HAP-1 (cell line): ENCODE measurements at regions not wholly inside any gene's neighbourhood (a gene's known extent, or its start where the extent isn't known, plus 50 kb on each side); places are given as distances from the start of the nearest gene placed in this dataset.
"Not testable (repeated sequence)": the region's sequence is repeated elsewhere in the genome, so short reads cannot be mapped to it uniquely, and the experiment has no call there.

Experiments
- DNase-seq, 2 experiments: peaks; one replicate each; pipeline ENCODE4 v3.0.0-alpha.2; 2016 to 2020; ENCODE audit warnings: low spot score in 2 of 2
- H3K27me3 ChIP-seq: fragments of 250-450 bp; sonication (Bioruptor Pico); 2 replicates; pipeline ENCODE4 v1.5.1; 2020; ENCODE audit warnings: low read depth, mild to moderate bottlenecking, moderate library complexity
- H3K36me3 ChIP-seq: fragments of 250-450 bp; sonication (Bioruptor Pico); replicated peaks from 2 replicates; pipeline ENCODE4 v1.5.1; 2020; ENCODE audit warnings: mild to moderate bottlenecking
- H3K4me1 ChIP-seq: fragments of 250-450 bp; sonication (Bioruptor Pico); 2 replicates; pipeline ENCODE4 v1.5.1; 2020; ENCODE audit warnings: mild to moderate bottlenecking
- H3K4me3 ChIP-seq: fragments of 250-450 bp; sonication (Bioruptor Pico); 2 replicates; pipeline ENCODE4 v1.5.1; 2020; ENCODE audit warnings: mild to moderate bottlenecking, moderate library complexity
- H3K9me3 ChIP-seq: fragments of 250-450 bp; sonication (Bioruptor Pico); 2 replicates; pipeline ENCODE4 v1.5.1; 2020; ENCODE audit warnings: mild to moderate bottlenecking, moderate library complexity
- in situ Hi-C: fragments of 300-500 bp; cut with MboI; formaldehyde crosslinking; loops from 3 replicates; pipeline ENCODE4 v1.14.3; 2020; ENCODE audit warnings: low sequenced_read_pairs, inconsistent platforms, mixed read lengths

- no peak for DNase-seq
- in situ Hi-C loops: no loop called here
- peaks cover 8% of the 10 kb centered on the region for H3K4me1 ChIP-seq
- H3K36me3 ChIP-seq: no peaks in the 10 kb centered on the region
- no peaks in the 10 kb centered on the region for H3K9me3 ChIP-seq
- no peaks in the 10 kb centered on the region for H3K27me3 ChIP-seq
- no peak overlapping the region for H3K4me3 ChIP-seq
These were observed 143.7 kb upstream of the CDH7 start for GRCh38 chr18:65607161-65607560.

- Histone ChIP-seq H3K4me1 (peaks cover 6% of the 10 kb centered on the region), H3K27me3 (no peaks in the 10 kb centered on the region), H3K9me3 (no peaks in the 10 kb centered on the region), H3K36me3 (no peaks in the 10 kb centered on the region), H3K4me3 (no peak overlapping the region)
- DNase-seq: no peak
- in situ Hi-C loops: no loop called here
These were observed 144.2 kb upstream of the CDH7 start for GRCh38 chr18:65606551-65607130.

GRCh38 chr18:65605352-65605751, 145.5 kb upstream of the CDH7 start:
- H3K27me3 ChIP-seq, DNase-seq, H3K9me3 ChIP-seq, H3K4me1 ChIP-seq, H3K36me3 ChIP-seq, in situ Hi-C loops, H3K4me3 ChIP-seq: not testable (repeated sequence)

- H3K27me3 ChIP-seq: no peaks in the 10 kb centered on the region
- no peak for DNase-seq
- no peaks in the 10 kb centered on the region for H3K36me3 ChIP-seq
- H3K4me3 ChIP-seq: no peak overlapping the region
- no peaks in the 10 kb centered on the region for H3K4me1 ChIP-seq
- no peaks in the 10 kb centered on the region for H3K9me3 ChIP-seq
- in situ Hi-C loops: no loop called here
These were observed 149.0 kb upstream of the CDH7 start for GRCh38 chr18:65601775-65602174.

- in situ Hi-C loops: no loop called here
- no peaks in the 10 kb centered on the region for H3K4me1 ChIP-seq
- H3K27me3 ChIP-seq: no peaks in the 10 kb centered on the region
- no peaks in the 10 kb centered on the region for H3K9me3 ChIP-seq
- H3K36me3 ChIP-seq: no peaks in the 10 kb centered on the region
- no peak for DNase-seq
- no peak overlapping the region for H3K4me3 ChIP-seq
These were observed 158.4 kb upstream of the CDH7 start for GRCh38 chr18:65592435-65592834.

- Histone ChIP-seq H3K36me3 (no peaks in the 10 kb centered on the region), H3K4me1 (no peaks in the 10 kb centered on the region), H3K9me3 (no peaks in the 10 kb centered on the region), H3K27me3 (no peaks in the 10 kb centered on the region), H3K4me3 (no peak overlapping the region)
- in situ Hi-C loops: no loop called here
- no peak for DNase-seq
These were observed 163.3 kb upstream of the CDH7 start for GRCh38 chr18:65587491-65587890.

- DNase-seq, H3K27me3 ChIP-seq, H3K36me3 ChIP-seq, H3K4me3 ChIP-seq, in situ Hi-C loops, H3K4me1 ChIP-seq, H3K9me3 ChIP-seq: not testable (repeated sequence)
These were observed 168.7 kb upstream of the CDH7 start for GRCh38 chr18:65582094-65582493.

GRCh38 chr18:65568866-65569265, 181.9 kb upstream of the CDH7 start:
- in situ Hi-C loops: no loop called here

GRCh38 chr18:65567372-65567771, 183.4 kb upstream of the CDH7 start:
- in situ Hi-C loops: no loop called here
- Histone ChIP-seq H3K9me3 (no peaks in the 10 kb centered on the region), H3K4me1 (no peaks in the 10 kb centered on the region), H3K27me3 (no peaks in the 10 kb centered on the region), H3K4me3 (no peak overlapping the region), H3K36me3 (no peaks in the 10 kb centered on the region)
- DNase-seq: peak in 1 of 2 experiments; percentile 44

More at GRCh38 chr18:65568866-65569265, 181.9 kb upstream of the CDH7 start:
- no peak for DNase-seq
- H3K4me1 ChIP-seq: no peaks in the 10 kb centered on the region
- H3K27me3 ChIP-seq: no peaks in the 10 kb centered on the region
- H3K36me3 ChIP-seq: no peaks in the 10 kb centered on the region
- no peaks in the 10 kb centered on the region for H3K9me3 ChIP-seq
- no peak overlapping the region for H3K4me3 ChIP-seq

- Histone ChIP-seq H3K36me3 (no peaks in the 10 kb centered on the region), H3K27me3 (no peaks in the 10 kb centered on the region), H3K4me3 (no peak overlapping the region), H3K4me1 (no peaks in the 10 kb centered on the region), H3K9me3 (no peaks in the 10 kb centered on the region)
- in situ Hi-C loops: no loop called here
- no peak for DNase-seq
These were observed 202.5 kb upstream of the CDH7 start for GRCh38 chr18:65548316-65548715.

- no peak overlapping the region for H3K4me3 ChIP-seq
- in situ Hi-C loops: no loop called here
- no peaks in the 10 kb centered on the region for H3K27me3 ChIP-seq
- H3K36me3 ChIP-seq: no peaks in the 10 kb centered on the region
- no peaks in the 10 kb centered on the region for H3K4me1 ChIP-seq
- no peaks in the 10 kb centered on the region for H3K9me3 ChIP-seq
- no peak for DNase-seq
These were observed 203.8 kb upstream of the CDH7 start for GRCh38 chr18:65547046-65547445.

GRCh38 chr18:65544701-65545100, 206.1 kb upstream of the CDH7 start:
- no peaks in the 10 kb centered on the region for H3K4me1 ChIP-seq
- in situ Hi-C loops: no loop called here
- DNase-seq: no peak
- no peaks in the 10 kb centered on the region for H3K9me3 ChIP-seq
- H3K36me3 ChIP-seq: no peaks in the 10 kb centered on the region
- H3K4me3 ChIP-seq: no peak overlapping the region
- H3K27me3 ChIP-seq: no peaks in the 10 kb centered on the region

- in situ Hi-C loops: no loop called here
These were observed 222.8 kb upstream of the CDH7 start for GRCh38 chr18:65527879-65528633.

GRCh38 chr18:65526099-65526498, 224.7 kb upstream of the CDH7 start:
- in situ Hi-C loops: no loop called here
- no peaks in the 10 kb centered on the region for H3K36me3 ChIP-seq
- no peak overlapping the region for H3K4me3 ChIP-seq
- H3K4me1 ChIP-seq: peaks cover 7% of the 10 kb centered on the region
- H3K27me3 ChIP-seq: no peaks in the 10 kb centered on the region
- no peak for DNase-seq
- H3K9me3 ChIP-seq: 0 out of 2 replicates have a peak, but pooled peaks cover 2% of the 10 kb centered on the region

More at GRCh38 chr18:65527879-65528633, 222.8 kb upstream of the CDH7 start:
- Histone ChIP-seq H3K9me3 (0 out of 2 replicates have a peak, but pooled peaks cover 2% of the 10 kb centered on the region), H3K27me3 (no peaks in the 10 kb centered on the region), H3K36me3 (no peaks in the 10 kb centered on the region), H3K4me3 (no peak overlapping the region), H3K4me1 (peaks cover 7% of the 10 kb centered on the region)
- DNase-seq: no peak
